ENCODE measurements at regions not wholly inside any gene's neighbourhood (a gene's known extent, or its start where the extent isn't known, plus 50 kb on each side); places are given as distances from the start of the nearest gene placed in this dataset.

DNA sequence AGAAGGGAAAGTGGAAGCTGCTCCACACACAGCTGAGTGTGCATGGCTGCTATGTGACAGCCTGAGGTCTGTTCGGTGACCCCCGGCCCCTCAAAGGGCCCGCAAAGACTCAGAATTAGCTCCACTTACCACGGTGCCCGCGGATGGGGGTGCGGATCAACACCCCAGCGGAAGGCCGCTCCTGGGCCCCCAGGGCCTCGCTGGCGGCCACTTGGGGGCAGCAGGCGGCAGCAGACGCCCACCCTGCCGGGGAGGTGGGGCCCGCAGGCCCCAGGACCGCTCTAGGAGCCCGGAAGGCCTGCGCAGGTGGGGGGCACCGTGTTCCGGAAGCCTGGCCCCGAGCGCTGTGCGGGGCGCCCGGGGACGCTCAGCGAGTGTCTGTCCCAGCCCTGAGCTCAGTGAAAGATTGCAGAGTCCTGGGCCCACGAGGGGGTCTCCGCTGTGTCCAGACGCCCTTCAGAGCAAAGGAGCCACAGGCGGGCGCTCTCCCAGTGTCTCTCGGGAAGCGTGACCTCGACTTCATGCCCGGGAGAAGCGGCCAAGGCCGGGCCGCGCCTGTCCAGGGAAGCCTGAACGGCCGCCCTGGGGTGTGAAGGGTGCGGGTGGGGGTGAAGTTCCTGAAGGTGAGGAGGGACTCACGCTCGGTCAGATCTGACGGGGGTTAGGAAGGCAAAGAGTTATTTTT, 118.7 kb downstream of the VAPA start:
- DNase-seq (ENCODE audit: low spot score in 2 of 2) (peak; percentile 48 to 61), FAIRE-seq (no peak)

- DNase-seq (ENCODE audit: low spot score in 2 of 2) (no peak), FAIRE-seq (no peak)
Measured at GRCh38 chr18:10033016-10033399, 119.2 kb downstream of the VAPA start.

- DNase-seq (ENCODE audit: low spot score in 2 of 2), result no peak
- FAIRE-seq, result no peak
Measured at GRCh38 chr18:10035281-10035991, 121.6 kb downstream of the VAPA start.

DNA sequence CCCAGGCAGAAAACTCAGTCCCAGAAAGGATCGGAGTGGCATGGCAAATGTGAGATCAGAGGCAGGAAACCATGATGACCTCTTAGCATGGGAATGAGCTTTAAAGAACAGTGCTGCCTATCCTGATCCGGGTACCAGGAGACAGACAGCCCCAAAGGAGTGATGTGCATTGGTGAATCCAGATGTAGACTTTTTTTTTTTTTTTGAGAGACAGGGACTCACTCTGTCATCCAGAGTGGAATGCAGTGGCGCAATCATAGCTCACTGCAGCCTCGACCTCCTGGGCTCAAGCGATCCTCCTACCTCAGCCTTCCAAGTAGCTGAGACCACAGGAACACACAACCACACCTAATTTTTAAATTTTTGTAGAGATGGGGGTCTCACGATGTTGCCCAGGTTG, 122.7 kb downstream of the VAPA start:
- no peak for FAIRE-seq

GRCh38 chr18:10037181-10037580, 123.4 kb downstream of the VAPA start:
- no peak for DNase-seq (ENCODE audit: low spot score in 2 of 2)
- no peak for FAIRE-seq

More for the DNA sequence above, 122.7 kb downstream of the VAPA start:
- DNase-seq (ENCODE audit: low spot score in 2 of 2), result no peak

DNA sequence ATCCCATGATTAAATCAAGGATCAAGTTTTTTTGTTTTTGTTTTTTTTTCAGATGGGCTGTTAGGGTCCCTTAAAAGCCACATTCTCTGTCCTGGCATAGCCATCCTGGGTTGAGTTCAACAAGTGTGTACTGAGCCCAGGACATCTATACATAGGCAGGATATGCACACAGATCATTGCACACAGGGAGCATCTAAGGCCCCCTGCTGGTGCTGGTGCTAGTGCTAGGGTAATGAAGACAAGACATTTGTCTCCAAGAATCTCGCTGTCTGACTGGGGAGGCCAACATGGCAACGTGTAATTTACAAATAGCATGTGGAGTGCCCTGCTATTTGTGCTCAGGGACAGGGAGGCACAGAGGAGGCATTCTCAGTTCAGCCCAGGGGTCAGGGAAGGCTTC, 124.5 kb downstream of the VAPA start:
- no peak for DNase-seq (ENCODE audit: low spot score in 2 of 2)
- FAIRE-seq, result no peak

DNA sequence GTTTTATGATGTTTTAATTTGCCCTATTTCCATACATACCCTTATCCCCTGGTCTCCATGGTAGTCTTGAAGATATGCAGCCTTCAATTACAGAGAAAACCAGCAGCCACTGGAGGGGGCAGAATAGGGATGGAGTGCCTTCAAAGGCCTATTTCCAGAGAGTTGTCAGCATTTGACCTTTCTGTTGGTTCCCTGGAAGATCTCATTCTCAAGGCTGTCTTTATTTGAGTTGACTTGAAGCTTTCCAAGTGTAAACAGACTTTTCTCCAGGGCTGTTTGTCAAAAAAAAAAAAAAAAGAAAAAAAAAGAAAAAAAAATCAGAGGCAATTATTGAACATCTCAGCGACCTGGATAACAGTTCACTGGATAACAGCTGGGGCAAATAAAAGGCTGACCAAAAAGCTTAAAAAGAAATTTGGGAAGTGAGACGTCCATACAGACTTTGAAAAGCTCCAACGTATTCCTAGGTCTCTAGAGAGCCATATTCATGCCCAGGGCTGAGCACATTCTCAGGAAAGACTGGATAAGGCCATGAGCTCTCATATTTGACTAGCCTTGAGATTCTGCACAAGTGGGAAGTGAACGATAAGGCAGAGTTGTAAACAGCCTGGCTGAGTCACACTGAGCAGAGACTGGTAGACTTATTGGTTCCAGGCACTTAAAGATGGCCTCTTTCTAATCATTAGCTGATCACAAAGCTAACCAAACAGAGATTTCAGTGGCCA, 126.6 kb downstream of the VAPA start:
- DNase-seq (ENCODE audit: low spot score in 2 of 2) (no peak), FAIRE-seq (no peak)

- FAIRE-seq, result no peak
- no peak for DNase-seq (ENCODE audit: low spot score in 2 of 2)
Measured at GRCh38 chr18:10041180-10041579, 127.4 kb downstream of the VAPA start.

- DNase-seq (ENCODE audit: low spot score in 2 of 2), result no peak
- FAIRE-seq, result no peak
Measured at GRCh38 chr18:10042492-10042891, 128.7 kb downstream of the VAPA start.

DNA sequence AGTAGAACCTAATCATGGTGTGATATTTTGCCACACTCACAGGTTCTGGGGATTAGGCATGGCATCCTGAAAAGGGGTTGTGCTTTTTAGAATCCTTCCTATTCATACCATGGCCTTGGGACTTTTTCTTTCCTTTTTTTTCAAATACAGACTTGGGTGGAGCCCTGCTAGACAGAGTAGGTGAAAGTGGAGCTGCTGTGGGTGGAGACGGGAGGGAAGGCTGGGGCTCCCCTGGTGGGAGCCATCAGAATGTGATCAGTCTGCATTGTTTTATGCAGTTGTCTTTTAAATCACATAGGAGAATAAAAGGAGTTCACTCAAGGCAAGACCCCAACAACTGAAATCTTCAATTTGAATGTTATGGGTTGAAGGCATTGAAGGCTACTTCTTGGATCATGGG, 130.2 kb downstream of the VAPA start:
- DNase-seq (ENCODE audit: low spot score in 2 of 2), result no peak
- FAIRE-seq, result no peak

- FAIRE-seq, result no peak
- no peak for DNase-seq (ENCODE audit: low spot score in 2 of 2)
Measured at GRCh38 chr18:10045296-10045891, 131.6 kb downstream of the VAPA start.

DNA sequence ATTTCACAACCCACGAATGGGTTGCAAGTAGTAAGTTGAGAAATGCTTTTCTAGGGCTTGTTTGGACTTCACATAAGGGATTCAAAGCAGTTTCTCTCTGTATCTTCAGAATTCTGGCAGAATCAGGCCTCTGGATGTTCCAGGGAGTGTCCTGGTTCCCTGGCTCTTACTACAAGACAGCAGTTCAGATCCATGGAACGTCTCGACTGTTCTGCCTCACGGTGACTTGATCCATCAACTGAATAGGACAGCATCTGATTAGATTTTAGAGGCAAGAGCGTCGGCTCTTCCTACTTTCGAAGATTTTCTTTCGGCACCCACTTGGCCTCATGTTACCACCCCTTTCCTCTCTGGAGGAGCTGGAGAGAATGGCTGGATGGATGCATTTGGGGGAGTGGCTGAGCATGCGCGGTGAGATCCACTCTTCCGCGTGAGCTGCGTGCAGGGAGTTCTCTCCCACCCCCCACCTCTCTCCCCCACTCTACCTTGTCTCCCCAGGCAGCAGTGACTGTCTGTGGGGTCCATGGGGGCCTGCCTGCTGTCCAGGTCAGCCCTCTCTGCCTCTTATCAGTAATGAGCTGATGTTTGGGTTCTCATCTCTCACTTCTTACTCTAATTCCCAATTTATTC, 132.5 kb downstream of the VAPA start:
- no peak for FAIRE-seq

DNA sequence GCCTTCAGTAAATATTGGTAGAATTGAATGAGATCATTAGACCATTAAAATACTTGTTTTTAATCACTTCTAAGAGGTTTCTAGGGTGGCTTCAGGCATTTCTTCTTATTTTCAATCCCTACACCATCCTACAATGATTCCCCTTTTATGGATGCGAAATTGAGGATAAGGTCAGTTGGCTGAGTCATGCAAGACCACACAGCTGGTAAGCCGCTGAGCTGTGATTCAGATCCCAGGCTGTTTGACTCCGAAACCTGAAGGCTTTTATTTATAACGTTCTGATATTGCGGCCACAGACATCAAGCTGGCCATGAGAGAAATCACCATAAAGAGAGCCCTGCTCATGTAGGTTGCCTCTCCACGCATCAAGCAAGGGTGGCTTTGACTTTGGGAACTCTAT, 133.4 kb downstream of the VAPA start:
- DNase-seq (ENCODE audit: low spot score in 2 of 2) (no peak), FAIRE-seq (no peak)

More for the DNA sequence above, 132.5 kb downstream of the VAPA start:
- DNase-seq (ENCODE audit: low spot score in 2 of 2), result no peak

GRCh38 chr18:10049747-10050146, 135.9 kb downstream of the VAPA start:
- FAIRE-seq, result no peak

GRCh38 chr18:10050956-10051355, 137.1 kb downstream of the VAPA start:
- FAIRE-seq (no peak), DNase-seq (ENCODE audit: low spot score in 2 of 2) (no peak)

More at GRCh38 chr18:10049747-10050146, 135.9 kb downstream of the VAPA start:
- DNase-seq (ENCODE audit: low spot score in 2 of 2), result no peak

DNA sequence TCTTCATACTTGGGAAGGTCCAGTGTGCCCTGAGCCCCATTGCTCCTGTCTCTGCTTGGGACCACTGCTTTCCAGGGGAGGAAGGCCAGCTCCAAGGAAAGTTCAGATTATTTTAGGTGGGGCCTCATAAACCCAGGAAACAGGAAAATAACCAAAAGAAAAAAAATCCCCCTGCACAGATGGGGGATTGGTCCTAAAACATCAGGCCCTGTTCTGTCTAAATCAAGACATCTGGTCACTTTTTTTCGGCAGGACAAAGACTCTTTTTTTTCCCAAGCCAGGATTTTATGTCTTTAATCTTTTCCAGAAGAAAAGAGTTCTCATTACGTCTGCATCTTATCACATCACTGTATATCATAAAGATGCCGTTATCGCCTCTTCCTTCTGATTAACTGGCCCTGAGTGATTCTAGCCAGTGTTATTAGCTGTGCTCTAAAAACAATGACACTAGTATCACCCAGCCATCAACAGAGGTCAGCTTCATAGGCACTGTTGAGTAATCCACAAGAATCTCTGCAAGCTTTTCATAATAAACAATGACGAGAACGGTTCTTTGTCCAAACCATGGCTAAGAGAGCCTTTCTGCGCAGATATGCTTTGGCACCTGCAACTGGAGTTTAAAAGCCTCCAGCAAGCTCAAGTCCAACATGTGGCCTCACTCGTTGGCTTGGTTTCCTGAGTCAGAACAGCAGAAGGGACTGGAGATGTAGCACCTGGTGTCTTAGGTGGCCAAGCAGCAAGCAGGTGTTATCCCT, 138.2 kb downstream of the VAPA start:
- peak; percentile 38 to 46 for DNase-seq (ENCODE audit: low spot score in 2 of 2)
- FAIRE-seq, result peak; percentile 65

- DNase-seq (ENCODE audit: low spot score in 2 of 2) (no peak), FAIRE-seq (no peak)
Measured at GRCh38 chr18:10052871-10053270, 139.1 kb downstream of the VAPA start.

DNA sequence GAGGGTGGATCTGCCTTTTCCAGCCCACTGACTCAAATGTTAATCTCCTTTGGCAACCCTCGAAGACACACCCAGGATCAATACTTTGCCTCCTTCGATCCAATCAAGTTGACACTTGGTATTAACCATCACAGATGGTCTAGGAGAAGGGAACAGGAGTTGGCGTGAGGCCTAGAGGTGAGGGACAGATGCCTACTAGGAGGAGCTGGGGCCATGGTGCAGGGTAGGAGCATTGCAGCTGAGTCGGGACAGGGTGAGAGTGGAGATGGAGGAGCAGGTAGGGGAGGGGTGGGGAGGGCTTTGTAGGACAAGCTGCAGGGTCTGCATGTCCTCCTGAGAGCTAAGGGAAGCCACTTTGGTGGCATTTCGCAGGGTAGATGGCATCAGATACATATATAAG, 140.0 kb downstream of the VAPA start:
- DNase-seq (ENCODE audit: low spot score in 2 of 2) (no peak), FAIRE-seq (no peak)

DNA sequence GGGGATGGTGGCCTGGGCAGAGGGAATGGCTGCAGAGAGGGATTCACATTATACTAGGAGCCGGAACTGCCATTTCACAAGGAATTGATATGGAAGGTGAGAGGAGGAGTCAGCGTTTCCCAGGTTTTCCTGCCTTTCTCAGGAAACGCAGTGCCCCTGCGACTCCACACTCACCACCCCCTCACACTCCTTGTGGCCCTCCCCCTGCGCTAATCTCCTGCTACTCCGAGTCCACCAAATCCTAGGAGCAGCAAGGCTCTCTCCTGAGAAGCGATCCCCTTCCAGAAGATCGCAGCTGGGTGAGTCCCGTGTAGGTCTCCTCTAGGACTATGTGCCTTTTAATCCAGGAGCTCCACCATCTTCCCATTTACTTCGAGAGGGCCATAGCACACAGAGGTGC, 140.6 kb downstream of the VAPA start:
- DNase-seq (ENCODE audit: low spot score in 2 of 2) (no peak), FAIRE-seq (no peak)
